Suprapubic skin (tissue), 4 donors: ENCODE measurements at regions not wholly inside any gene's neighbourhood (a gene's known extent, or its start where the extent isn't known, plus 50 kb on each side); places are given as distances from the start of the nearest gene placed in this dataset.

Experiments
- DNase-seq, 2 donors: peaks; one replicate each; pipeline ENCODE4 v3.0.0-alpha.2; 2019; ENCODE audit warnings: low spot score in 2 of 2
- H3K27ac ChIP-seq: fragments of 200-600 bp; sonication (generic); one replicate; pipeline ENCODE4 v1.5.1; 2019
- H3K27me3 ChIP-seq: fragments of 200-600 bp; sonication (generic); one replicate; pipeline ENCODE4 v1.5.1; 2019
- H3K36me3 ChIP-seq: fragments of 200-600 bp; sonication (generic); one replicate; pipeline ENCODE4 v1.5.1; 2019
- H3K4me1 ChIP-seq: fragments of 200-600 bp; sonication (generic); one replicate; pipeline ENCODE4 v1.5.1; 2019
- H3K4me3 ChIP-seq: fragments of 200-600 bp; sonication (generic); one replicate; pipeline ENCODE4 v1.5.1; 2019; ENCODE audit warnings: mild to moderate bottlenecking
- H3K9me3 ChIP-seq: fragments of 200-600 bp; sonication (generic); one replicate; pipeline ENCODE4 v1.5.1; 2019
- EP300 ChIP-seq: sonication (generic); formaldehyde crosslinking; IDR thresholded peaks from one replicate; pipeline ENCODE4 v1.6.1; 2017; ENCODE audit warnings: antibody characterized with exemption
- POLR2A ChIP-seq, 2 donors: fragments of 450-650 bp; IDR thresholded peaks; one replicate each; pipeline ENCODE4 v1.6.1; 2017; ENCODE audit warnings: antibody characterized with exemption in 2 of 2, mild to moderate bottlenecking in 2 of 2, moderate library complexity in 2 of 2
- POLR2AphosphoS5 ChIP-seq, 3 donors: sonication (generic); formaldehyde crosslinking; IDR thresholded peaks; one replicate each; pipeline ENCODE4 v1.6.1; 2017; ENCODE audit warnings: antibody characterized with exemption in 3 of 3
- WGBS: methylation state at CpG from one replicate; pipeline ENCODE4 v1.1.5; 2018; 5-methylcytosine and 5-hydroxymethylcytosine counted together
- TF ChIP-seq, protein P1 (sequence below), 2 donors: fragments of 200-600 bp in 1 of 2; fragments of 450-650 bp in 1 of 2; sonication (generic) in 1 of 2; IDR thresholded peaks; one replicate each; pipeline ENCODE4 v1.5.1; 2016 to 2019; ENCODE audit warnings: antibody characterized with exemption in 2 of 2, mild to moderate bottlenecking in 1 of 2, moderate library complexity in 1 of 2

DNA sequence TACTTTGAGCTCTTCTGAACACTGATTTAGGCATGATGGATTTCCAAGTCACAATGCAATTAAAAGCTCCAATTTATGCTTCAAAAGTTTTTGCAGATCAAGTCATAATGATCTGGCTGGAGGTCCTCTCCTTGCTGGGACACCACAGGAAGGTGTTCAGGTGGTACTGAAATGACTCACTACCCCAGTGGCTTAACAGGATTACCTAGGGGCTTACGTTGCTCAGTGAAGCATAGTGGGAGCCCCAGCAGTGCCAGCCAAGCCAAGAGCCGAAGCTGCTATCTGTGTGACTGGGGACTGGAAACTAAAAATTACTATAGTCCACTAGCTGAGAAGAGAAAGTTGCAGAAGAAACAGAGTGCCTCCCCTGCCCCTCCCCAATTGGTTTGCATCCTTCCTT is 110.1 kb upstream of the LPP start:
- 87% methylated on average over 2 of the region's 2 CpGs for WGBS
- Histone ChIP-seq H3K36me3 (no peaks in the 10 kb centered on the region), H3K4me1 (no peaks in the 10 kb centered on the region), H3K4me3 (no peak overlapping the region), H3K9me3 (no peaks in the 10 kb centered on the region), H3K27ac (no peak overlapping the region), H3K27me3 (no peaks in the 10 kb centered on the region)
- TF ChIP-seq EP300 (no peak), POLR2A (IDR thresholded peaks at IDR 0.05) (no peak), POLR2AphosphoS5 (IDR thresholded peaks at IDR 0.05) (no peak)
- TF ChIP-seq, protein P1, sequence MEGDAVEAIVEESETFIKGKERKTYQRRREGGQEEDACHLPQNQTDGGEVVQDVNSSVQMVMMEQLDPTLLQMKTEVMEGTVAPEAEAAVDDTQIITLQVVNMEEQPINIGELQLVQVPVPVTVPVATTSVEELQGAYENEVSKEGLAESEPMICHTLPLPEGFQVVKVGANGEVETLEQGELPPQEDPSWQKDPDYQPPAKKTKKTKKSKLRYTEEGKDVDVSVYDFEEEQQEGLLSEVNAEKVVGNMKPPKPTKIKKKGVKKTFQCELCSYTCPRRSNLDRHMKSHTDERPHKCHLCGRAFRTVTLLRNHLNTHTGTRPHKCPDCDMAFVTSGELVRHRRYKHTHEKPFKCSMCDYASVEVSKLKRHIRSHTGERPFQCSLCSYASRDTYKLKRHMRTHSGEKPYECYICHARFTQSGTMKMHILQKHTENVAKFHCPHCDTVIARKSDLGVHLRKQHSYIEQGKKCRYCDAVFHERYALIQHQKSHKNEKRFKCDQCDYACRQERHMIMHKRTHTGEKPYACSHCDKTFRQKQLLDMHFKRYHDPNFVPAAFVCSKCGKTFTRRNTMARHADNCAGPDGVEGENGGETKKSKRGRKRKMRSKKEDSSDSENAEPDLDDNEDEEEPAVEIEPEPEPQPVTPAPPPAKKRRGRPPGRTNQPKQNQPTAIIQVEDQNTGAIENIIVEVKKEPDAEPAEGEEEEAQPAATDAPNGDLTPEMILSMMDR (IDR thresholded peaks at IDR 0.05): no peak
- no peak for DNase-seq

DNA sequence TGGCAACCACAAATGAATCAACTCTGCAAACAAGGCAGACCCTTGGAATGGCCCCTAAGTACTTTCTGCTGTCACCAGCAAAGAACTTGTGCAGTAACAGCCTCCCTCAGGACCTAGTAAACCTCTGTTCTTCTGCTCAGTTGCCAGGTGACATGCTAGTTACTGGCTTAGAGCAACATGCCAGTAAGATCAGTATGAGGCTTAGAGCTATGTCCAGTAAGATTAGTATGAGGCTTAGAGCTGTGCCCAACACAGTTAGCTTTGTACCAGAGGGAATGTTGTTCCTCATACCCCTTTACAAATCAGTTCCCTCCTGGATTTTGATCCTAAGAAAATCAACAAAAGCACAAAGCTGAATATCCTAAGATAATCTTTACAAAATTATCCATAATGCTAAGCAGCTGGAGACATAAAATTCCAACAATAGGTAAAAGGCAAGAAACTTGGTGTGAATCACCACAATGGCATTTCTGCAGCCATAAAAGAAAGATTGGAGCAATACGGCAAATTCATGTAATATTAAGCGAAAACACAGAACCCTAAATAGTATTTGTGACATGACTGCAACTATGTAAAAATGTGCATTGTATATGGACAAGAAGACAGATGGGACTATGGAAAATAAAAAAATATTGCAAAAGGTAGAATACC is 107.3 kb upstream of the LPP start:
- H3K27me3 ChIP-seq: no peaks in the 10 kb centered on the region
- no peaks in the 10 kb centered on the region for H3K36me3 ChIP-seq
- 84% methylated on average over 2 of the region's 2 CpGs for WGBS
- no peak for DNase-seq
- H3K4me3 ChIP-seq: no peak overlapping the region
- no peak overlapping the region for H3K27ac ChIP-seq
- H3K9me3 ChIP-seq: no peaks in the 10 kb centered on the region
- TF ChIP-seq POLR2A (IDR thresholded peaks at IDR 0.05): no peak
- TF ChIP-seq, protein P1 (IDR thresholded peaks at IDR 0.05): no peak
- TF ChIP-seq EP300: no peak
- no peak for TF ChIP-seq POLR2AphosphoS5 (IDR thresholded peaks at IDR 0.05)
- peaks cover 3% of the 10 kb centered on the region for H3K4me1 ChIP-seq

DNA sequence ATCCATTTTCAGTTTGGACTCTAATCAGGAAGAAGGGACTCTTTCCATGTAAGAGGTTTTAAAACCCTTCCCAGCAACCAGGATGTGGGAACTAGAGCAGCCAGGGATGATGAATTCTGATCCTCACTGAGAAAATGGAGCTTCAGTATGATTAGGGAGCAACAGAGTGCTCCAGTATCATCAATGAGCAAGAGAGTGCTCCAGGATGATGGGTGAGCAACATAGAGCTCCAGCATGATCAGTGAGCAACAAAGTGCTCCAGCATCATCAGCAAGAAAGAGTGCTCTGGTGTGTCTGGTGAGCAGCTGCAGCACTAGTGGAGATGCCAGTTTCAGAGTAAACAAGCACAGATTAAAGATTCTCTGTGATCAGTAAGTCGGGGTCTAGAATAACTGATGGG is 106.4 kb upstream of the LPP start:
- no peaks in the 10 kb centered on the region for H3K27me3 ChIP-seq
- H3K36me3 ChIP-seq: no peaks in the 10 kb centered on the region
- no peak overlapping the region for H3K4me3 ChIP-seq
- no peak for DNase-seq
- H3K4me1 ChIP-seq: peaks cover 11% of the 10 kb centered on the region
- H3K9me3 ChIP-seq: no peaks in the 10 kb centered on the region
- H3K27ac ChIP-seq: no peak overlapping the region
- 47% methylated on average over 1 of the region's 1 CpG for WGBS
- no peak for TF ChIP-seq POLR2A (IDR thresholded peaks at IDR 0.05)
- no peak for TF ChIP-seq POLR2AphosphoS5 (IDR thresholded peaks at IDR 0.05)
- no peak for TF ChIP-seq EP300
- TF ChIP-seq, protein P1 (IDR thresholded peaks at IDR 0.05): no peak

DNA sequence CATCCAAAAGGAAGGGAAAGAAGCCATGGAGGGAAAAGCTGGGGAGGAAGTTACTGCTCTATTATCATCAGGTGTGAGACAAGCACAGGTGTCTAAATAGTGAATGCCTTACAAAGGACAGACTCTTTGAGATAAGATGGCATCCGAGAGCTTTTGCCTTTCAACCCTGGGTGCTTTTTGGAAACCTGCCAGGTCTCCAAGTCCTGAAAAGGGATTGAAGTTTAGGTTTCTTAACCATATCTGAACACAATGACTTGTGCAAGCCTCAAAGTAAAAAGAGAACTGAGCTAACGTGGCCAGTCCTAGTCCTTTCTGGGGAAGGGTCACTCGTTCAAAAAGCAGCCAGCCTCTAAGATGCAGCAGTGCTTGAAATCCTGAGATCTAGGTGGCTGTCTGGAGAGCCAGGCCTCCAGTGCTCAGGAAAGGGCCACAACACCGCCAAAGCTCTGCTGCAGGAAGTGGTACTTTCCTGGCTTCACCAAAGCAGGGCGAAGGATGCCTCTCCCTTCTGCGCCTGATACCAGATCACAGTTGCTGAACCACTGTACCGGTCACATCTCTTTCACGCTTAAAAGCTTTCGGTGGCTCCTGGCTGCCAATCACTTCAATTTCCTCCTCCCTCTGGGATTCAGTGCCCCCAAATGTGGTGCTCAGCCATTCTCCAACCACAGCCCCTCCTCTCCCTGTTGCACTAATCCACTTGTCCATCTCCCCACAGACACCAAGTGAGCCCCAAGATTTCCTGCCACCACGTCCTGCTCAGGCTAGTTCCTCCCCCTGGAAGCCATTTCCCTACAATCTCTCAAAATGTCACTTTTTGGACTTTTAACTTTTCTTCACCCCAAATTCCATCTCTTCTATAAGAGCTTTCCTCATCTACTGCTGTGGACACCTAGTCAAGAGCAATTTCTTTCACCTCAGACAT is 104.1 kb upstream of the LPP start:
- Histone ChIP-seq H3K9me3 (no peaks in the 10 kb centered on the region), H3K27ac (no peak overlapping the region), H3K27me3 (no peaks in the 10 kb centered on the region), H3K4me3 (no peak overlapping the region), H3K36me3 (no peaks in the 10 kb centered on the region), H3K4me1 (peaks cover 22% of the 10 kb centered on the region)
- no peak for DNase-seq
- no peak for TF ChIP-seq EP300
- TF ChIP-seq, protein P1 (IDR thresholded peaks at IDR 0.05): no peak
- TF ChIP-seq POLR2AphosphoS5 (IDR thresholded peaks at IDR 0.05): no peak
- no peak for TF ChIP-seq POLR2A (IDR thresholded peaks at IDR 0.05)
- WGBS: 82% methylated on average over 10 of the region's 10 CpGs

DNA sequence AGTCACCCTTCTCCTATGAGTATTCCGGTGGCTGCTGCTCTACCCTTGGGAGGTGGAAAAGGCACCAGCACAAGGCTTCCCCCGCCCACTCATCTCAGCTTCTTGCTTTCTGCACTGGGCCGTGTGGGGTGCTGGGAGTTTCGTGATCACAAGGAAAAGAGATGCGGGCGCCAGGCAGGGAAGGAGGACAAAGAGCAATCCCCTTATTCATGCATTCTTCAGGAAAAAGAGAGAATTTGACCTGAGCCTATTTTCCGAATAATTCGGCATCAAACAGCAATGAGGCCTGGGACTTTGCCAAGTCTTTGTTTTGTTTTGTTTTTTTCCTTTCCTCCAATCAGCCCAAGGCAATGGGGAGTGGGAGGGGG is 102.2 kb upstream of the LPP start:
- Histone ChIP-seq H3K9me3 (no peaks in the 10 kb centered on the region), H3K27ac (peak overlapping the region; percentile 61), H3K27me3 (no peaks in the 10 kb centered on the region), H3K4me1 (peaks cover 22% of the 10 kb centered on the region), H3K36me3 (no peaks in the 10 kb centered on the region), H3K4me3 (no peak overlapping the region)
- DNase-seq: peak in 1 of 2 donors; percentile 85
- 79% methylated on average over 8 of the region's 8 CpGs for WGBS
- TF ChIP-seq, protein P1 (IDR thresholded peaks at IDR 0.05): no peak
- TF ChIP-seq EP300: no peak
- no peak for TF ChIP-seq POLR2AphosphoS5 (IDR thresholded peaks at IDR 0.05)
- TF ChIP-seq POLR2A (IDR thresholded peaks at IDR 0.05): no peak
